Adrenal gland (tissue), 9 donors: ENCODE measurements at regions not wholly inside any gene's neighbourhood (a gene's known extent, or its start where the extent isn't known, plus 50 kb on each side); places are given as distances from the start of the nearest gene placed in this dataset.

Source experiments
- DNase-seq, 7 donors: peaks; one replicate each; pipeline ENCODE4 v3.0.0-alpha.2; 2019 to 2020
- H3K27ac ChIP-seq, 5 donors: fragments of 200-600 bp; sonication (generic) in 4 of 5; 1 replicate in 3 of 5; 2 replicates in 2 of 5; pipeline versions ENCODE4 v1.5.1 to v1.8.0; 2016 to 2020; ENCODE audit warnings: mild to moderate bottlenecking in 1 of 5
- H3K27me3 ChIP-seq: fragments of 200-600 bp; 2 replicates; pipeline ENCODE4 v1.8.0; 2021
- H3K36me3 ChIP-seq, 2 donors: fragments of 200-600 bp; replicated peaks in 1 of 2; 1 replicate in 1 of 2; 2 replicates in 1 of 2; pipeline versions ENCODE4 v1.5.1 to v1.8.0; 2018 to 2022
- H3K4me1 ChIP-seq, 2 donors: fragments of 200-600 bp; replicated peaks in 1 of 2; 1 replicate in 1 of 2; 2 replicates in 1 of 2; pipeline versions ENCODE4 v1.5.1 to v1.8.0; 2018 to 2021
- H3K4me3 ChIP-seq, 4 donors: fragments of 200-600 bp; sonication (generic) in 3 of 4; one replicate each; pipeline ENCODE4 v1.5.1; 2016 to 2018
- H3K9me3 ChIP-seq, 3 donors: fragments of 200-600 bp; sonication (generic) in 1 of 3; replicated peaks in 1 of 3; 1 replicate in 2 of 3; 2 replicates in 1 of 3; pipeline versions ENCODE4 v1.5.1 to v1.8.0; 2016 to 2021
- POLR2A ChIP-seq, 2 donors: fragments of 450-650 bp; IDR thresholded peaks; one replicate each; pipeline ENCODE4 v1.6.1; 2017; ENCODE audit warnings: antibody characterized with exemption in 2 of 2, mild to moderate bottlenecking in 2 of 2, moderate library complexity in 1 of 2
- WGBS, 4 donors: extraction: QIAGEN DNeasy Blood & Tissue Kit in 2 of 4; methylation state at CpG; one replicate each; pipeline versions ENCODE4 v1.1.5 to v1.1.7; 2013 to 2017; 5-methylcytosine and 5-hydroxymethylcytosine counted together
- intact Hi-C, 2 donors: fragments of 100-400 bp; cut with DNase I; formaldehyde crosslinking; loops; one replicate each; pipeline versions ENCODE4 v1.14.1 to v1.15.0; 2022 to 2023
- TF ChIP-seq, protein P1 (sequence below), 6 experiments: fragments of 450-650 bp in 4 of 6; fragments of 200-600 bp in 2 of 6; sonication (generic) in 1 of 6; IDR thresholded peaks; 1 replicate in 5 of 6; 2 replicates in 1 of 6; pipeline versions ENCODE4 v1.5.1 to v1.8.0; 2016 to 2021; ENCODE audit warnings: antibody characterized with exemption in 6 of 6, mild to moderate bottlenecking in 2 of 6, moderate library complexity in 1 of 6
- donor health status: healthy with polysubstance abuse.
- donor health status: Bipolar disorder and iron deficiency.
- donor health status: DM: yes; HTN: yes; CAD: no.
- donor health status: DM: no; HTN: no; CAD: no.
- donor health status: DM: no; HTN: no; CAD: no.

DNA sequence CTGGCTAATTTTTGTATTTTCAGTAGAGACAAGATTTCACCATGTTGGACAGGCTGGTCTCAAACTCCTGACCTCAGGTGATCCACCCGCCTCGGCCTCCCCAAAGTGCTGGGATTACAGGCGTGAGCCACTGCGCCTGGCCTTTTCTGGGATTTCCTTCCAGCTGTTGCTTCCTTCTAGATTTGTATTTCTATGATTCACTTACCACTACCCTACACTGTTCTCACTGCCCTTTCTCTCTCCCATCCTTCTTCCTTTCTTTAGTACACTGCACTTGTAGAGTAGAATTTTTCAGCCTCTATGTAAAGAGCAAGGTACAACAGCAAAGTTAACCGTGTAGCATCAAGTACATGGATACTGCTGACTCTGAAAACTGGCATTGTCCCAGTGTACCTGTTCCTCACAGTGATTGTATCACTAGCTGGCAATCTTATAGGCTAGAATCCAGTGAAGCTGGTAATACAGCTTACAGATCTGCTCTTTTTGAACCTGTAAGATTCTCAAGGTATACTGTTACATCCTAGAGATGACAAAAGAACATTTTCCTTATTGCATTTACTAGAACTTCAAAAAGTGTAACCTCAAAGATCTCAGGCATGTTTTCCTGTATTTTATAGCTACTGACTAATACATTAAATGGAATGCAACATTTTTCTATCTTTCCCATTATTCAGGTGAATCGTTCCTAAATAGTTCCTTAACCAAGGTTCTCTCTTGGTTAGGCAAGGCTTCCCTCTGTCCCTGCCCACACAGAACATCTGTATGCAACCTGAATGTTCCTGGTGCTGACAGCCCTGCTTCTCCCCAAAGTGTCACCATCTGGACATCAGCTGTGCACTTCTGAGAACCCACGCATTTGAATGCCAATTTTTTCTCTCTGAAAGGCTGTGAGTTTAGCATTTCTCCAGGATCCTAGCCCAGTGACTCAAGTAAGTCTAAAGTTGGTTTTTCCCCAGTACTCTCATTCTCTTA lies 74.1 kb upstream of the RAP2B start:
- H3K27ac ChIP-seq: no peak overlapping the region
- WGBS, 4 donors: 74 to 76% (median 75%) methylated on average over 7 of the region's 7 CpGs
- no peaks in the 10 kb centered on the region for H3K27me3 ChIP-seq
- intact Hi-C loops: no loop called here
- DNase-seq: no peak
- no peaks in the 10 kb centered on the region for H3K9me3 ChIP-seq
- H3K4me3 ChIP-seq: no peak overlapping the region
- H3K4me1 ChIP-seq: no peaks in the 10 kb centered on the region
- TF ChIP-seq, protein P1, sequence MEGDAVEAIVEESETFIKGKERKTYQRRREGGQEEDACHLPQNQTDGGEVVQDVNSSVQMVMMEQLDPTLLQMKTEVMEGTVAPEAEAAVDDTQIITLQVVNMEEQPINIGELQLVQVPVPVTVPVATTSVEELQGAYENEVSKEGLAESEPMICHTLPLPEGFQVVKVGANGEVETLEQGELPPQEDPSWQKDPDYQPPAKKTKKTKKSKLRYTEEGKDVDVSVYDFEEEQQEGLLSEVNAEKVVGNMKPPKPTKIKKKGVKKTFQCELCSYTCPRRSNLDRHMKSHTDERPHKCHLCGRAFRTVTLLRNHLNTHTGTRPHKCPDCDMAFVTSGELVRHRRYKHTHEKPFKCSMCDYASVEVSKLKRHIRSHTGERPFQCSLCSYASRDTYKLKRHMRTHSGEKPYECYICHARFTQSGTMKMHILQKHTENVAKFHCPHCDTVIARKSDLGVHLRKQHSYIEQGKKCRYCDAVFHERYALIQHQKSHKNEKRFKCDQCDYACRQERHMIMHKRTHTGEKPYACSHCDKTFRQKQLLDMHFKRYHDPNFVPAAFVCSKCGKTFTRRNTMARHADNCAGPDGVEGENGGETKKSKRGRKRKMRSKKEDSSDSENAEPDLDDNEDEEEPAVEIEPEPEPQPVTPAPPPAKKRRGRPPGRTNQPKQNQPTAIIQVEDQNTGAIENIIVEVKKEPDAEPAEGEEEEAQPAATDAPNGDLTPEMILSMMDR (IDR thresholded peaks at IDR 0.05): no peak
- no peak for TF ChIP-seq POLR2A (IDR thresholded peaks at IDR 0.05)
- H3K36me3 ChIP-seq: no peaks in the 10 kb centered on the region

DNA sequence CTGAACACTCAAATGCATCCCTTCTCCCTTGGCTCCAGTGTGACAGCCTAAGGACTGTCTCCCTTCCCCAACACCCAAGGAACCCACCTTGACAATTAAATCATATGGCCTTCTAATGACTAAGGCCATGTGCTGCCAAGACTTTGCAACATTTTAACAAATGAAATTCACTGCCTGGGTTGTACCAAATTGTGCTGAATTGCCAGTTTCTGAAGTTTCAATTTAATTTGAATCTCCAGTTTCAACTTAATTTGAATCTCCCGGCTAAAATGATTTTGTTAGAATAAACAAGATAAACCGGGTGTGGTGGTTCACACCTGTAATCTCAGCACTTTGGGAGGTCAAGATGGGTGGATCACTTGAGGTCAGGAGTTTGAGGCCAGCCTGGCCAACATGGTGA lies 72.4 kb upstream of the RAP2B start:
- Histone ChIP-seq H3K27ac (no peak overlapping the region), H3K4me3 (no peak overlapping the region), H3K4me1 (no peaks in the 10 kb centered on the region), H3K9me3 (no peaks in the 10 kb centered on the region), H3K36me3 (no peaks in the 10 kb centered on the region), H3K27me3 (no peaks in the 10 kb centered on the region)
- TF ChIP-seq, protein P1 (IDR thresholded peaks at IDR 0.05): no peak
- no peak for TF ChIP-seq POLR2A (IDR thresholded peaks at IDR 0.05)
- WGBS, 4 donors: 79 to 89% (median 86%) methylated on average over 2 of the region's 2 CpGs
- no peak for DNase-seq
- intact Hi-C loops: no loop called here

DNA sequence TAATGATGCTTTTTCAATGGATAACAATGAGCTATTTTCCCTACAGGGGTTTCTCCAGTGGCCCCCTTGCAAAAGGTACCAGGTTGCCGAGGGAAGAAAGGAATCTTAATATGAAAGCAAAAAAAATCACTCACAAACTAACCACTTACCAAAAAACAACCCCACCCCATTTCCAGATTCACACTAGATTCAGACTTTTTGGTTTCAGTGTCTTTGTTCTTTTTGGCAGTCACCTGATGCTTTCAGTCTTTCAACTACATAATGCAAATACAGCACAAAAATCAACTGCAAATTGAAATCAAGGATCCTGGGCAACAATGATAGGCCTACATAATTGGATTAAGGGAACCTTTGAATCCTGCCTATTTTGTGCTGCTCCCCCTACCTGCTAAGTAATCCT lies 71.1 kb upstream of the RAP2B start:
- H3K4me3 ChIP-seq: no peak overlapping the region
- TF ChIP-seq POLR2A (IDR thresholded peaks at IDR 0.05): no peak
- TF ChIP-seq, protein P1 (IDR thresholded peaks at IDR 0.05): no peak
- H3K9me3 ChIP-seq: no peaks in the 10 kb centered on the region
- H3K27ac ChIP-seq: no peak overlapping the region
- WGBS, 4 donors: 55 to 92% (median 81%) methylated on average over 1 of the region's 1 CpG
- H3K4me1 ChIP-seq: no peaks in the 10 kb centered on the region
- no peak for DNase-seq
- H3K36me3 ChIP-seq: no peaks in the 10 kb centered on the region
- intact Hi-C loops: no loop called here
- no peaks in the 10 kb centered on the region for H3K27me3 ChIP-seq

DNA sequence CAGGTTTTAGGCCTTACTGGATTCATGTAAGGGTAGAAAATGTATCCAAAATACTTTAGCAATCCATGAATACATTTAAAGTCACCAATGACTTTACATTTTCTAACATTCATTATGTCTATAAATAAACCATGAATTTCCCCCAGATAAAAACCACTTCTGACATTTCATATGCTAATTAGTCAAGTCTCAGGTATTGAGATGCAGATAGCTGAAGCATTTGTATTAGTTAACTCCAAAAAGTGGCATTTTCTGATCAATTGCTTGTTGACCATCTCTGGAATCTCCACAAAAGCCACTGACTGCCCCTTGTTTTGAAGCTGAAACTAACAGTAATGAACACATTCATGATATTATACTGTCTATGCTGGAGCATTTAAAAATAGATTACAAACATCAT lies 68.4 kb upstream of the RAP2B start:
- no peaks in the 10 kb centered on the region for H3K4me1 ChIP-seq
- no peak overlapping the region for H3K4me3 ChIP-seq
- no peak overlapping the region for H3K27ac ChIP-seq
- no peaks in the 10 kb centered on the region for H3K9me3 ChIP-seq
- H3K27me3 ChIP-seq: no peaks in the 10 kb centered on the region
- TF ChIP-seq, protein P1 (IDR thresholded peaks at IDR 0.05): no peak
- no peak for TF ChIP-seq POLR2A (IDR thresholded peaks at IDR 0.05)
- no peak for DNase-seq
- H3K36me3 ChIP-seq: no peaks in the 10 kb centered on the region
- intact Hi-C loops: no loop called here
